ENCODE measurements at regions not wholly inside any gene's neighbourhood (a gene's known extent, or its start where the extent isn't known, plus 50 kb on each side); places are given as distances from the start of the nearest gene placed in this dataset.

- no peak overlapping the region for H3K4me3 ChIP-seq (replicated peaks in 1 of 2; ENCODE audit: low read depth in 2 of 2, low read length in 2 of 2)
- DNase-seq (ENCODE audit: low read depth in 2 of 2) = no peak
- TF ChIP-seq CTCF (IDR thresholded peaks at IDR 0.05; ENCODE audit: low read depth, low read length) = no peak
Observed at GRCh38 chr5:117813850-117814249, 1174.5 kb downstream of the DTWD2 start.

GRCh38 chr5:117812861-117813260 lies 1175.5 kb downstream of the DTWD2 start:
- H3K4me3 ChIP-seq (replicated peaks in 1 of 2; ENCODE audit: low read depth in 2 of 2, low read length in 2 of 2) = no peak overlapping the region
- TF ChIP-seq CTCF (IDR thresholded peaks at IDR 0.05; ENCODE audit: low read depth, low read length) = no peak
- DNase-seq (ENCODE audit: low read depth in 2 of 2) = no peak

- no peak for DNase-seq (ENCODE audit: low read depth in 2 of 2)
- no peak overlapping the region for H3K4me3 ChIP-seq (replicated peaks in 1 of 2; ENCODE audit: low read depth in 2 of 2, low read length in 2 of 2)
- no peak for TF ChIP-seq CTCF (IDR thresholded peaks at IDR 0.05; ENCODE audit: low read depth, low read length)
Observed at GRCh38 chr5:117809251-117809650, 1179.1 kb downstream of the DTWD2 start.

GRCh38 chr5:117805058-117805457 lies 1183.3 kb downstream of the DTWD2 start:
- TF ChIP-seq CTCF (IDR thresholded peaks at IDR 0.05; ENCODE audit: low read depth, low read length) = no peak
- DNase-seq (ENCODE audit: low read depth in 2 of 2) = no peak
- H3K4me3 ChIP-seq (replicated peaks in 1 of 2; ENCODE audit: low read depth in 2 of 2, low read length in 2 of 2) = no peak overlapping the region

GRCh38 chr5:117803533-117803932 lies 1184.8 kb downstream of the DTWD2 start:
- DNase-seq (ENCODE audit: low read depth in 2 of 2) = peak; percentile 43 to 46
- no peak for TF ChIP-seq CTCF (IDR thresholded peaks at IDR 0.05; ENCODE audit: low read depth, low read length)
- no peak overlapping the region for H3K4me3 ChIP-seq (replicated peaks in 1 of 2; ENCODE audit: low read depth in 2 of 2, low read length in 2 of 2)

- H3K4me3 ChIP-seq (replicated peaks in 1 of 2; ENCODE audit: low read depth in 2 of 2, low read length in 2 of 2) = no peak overlapping the region
- no peak for DNase-seq (ENCODE audit: low read depth in 2 of 2)
- TF ChIP-seq CTCF (IDR thresholded peaks at IDR 0.05; ENCODE audit: low read depth, low read length) = no peak
Observed at GRCh38 chr5:117801583-117801982, 1186.8 kb downstream of the DTWD2 start.

GRCh38 chr5:117800261-117800660 lies 1188.1 kb downstream of the DTWD2 start:
- TF ChIP-seq CTCF (IDR thresholded peaks at IDR 0.05; ENCODE audit: low read depth, low read length) = no peak
- DNase-seq (ENCODE audit: low read depth in 2 of 2) = peak; percentile 38 to 71
- no peak overlapping the region for H3K4me3 ChIP-seq (replicated peaks in 1 of 2; ENCODE audit: low read depth in 2 of 2, low read length in 2 of 2)
